ENCODE measurements at regions not wholly inside any gene's neighbourhood (a gene's known extent, or its start where the extent isn't known, plus 50 kb on each side); places are given as distances from the start of the nearest gene placed in this dataset.

GRCh38 chr13:57935965-57936364 lies 304.4 kb downstream of the PCDH17 start:
- DNase-seq (ENCODE audit: extremely low read depth, insufficient read length) = no peak
- TF ChIP-seq, protein P1, sequence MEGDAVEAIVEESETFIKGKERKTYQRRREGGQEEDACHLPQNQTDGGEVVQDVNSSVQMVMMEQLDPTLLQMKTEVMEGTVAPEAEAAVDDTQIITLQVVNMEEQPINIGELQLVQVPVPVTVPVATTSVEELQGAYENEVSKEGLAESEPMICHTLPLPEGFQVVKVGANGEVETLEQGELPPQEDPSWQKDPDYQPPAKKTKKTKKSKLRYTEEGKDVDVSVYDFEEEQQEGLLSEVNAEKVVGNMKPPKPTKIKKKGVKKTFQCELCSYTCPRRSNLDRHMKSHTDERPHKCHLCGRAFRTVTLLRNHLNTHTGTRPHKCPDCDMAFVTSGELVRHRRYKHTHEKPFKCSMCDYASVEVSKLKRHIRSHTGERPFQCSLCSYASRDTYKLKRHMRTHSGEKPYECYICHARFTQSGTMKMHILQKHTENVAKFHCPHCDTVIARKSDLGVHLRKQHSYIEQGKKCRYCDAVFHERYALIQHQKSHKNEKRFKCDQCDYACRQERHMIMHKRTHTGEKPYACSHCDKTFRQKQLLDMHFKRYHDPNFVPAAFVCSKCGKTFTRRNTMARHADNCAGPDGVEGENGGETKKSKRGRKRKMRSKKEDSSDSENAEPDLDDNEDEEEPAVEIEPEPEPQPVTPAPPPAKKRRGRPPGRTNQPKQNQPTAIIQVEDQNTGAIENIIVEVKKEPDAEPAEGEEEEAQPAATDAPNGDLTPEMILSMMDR (IDR thresholded peaks at IDR 0.05; ENCODE audit: insufficient read depth, low read length, poor library complexity, severe bottlenecking) = no peak
- Histone ChIP-seq H3K36me3 (ENCODE audit: control insufficient read depth, insufficient read depth, low read length) (no peaks in the 10 kb centered on the region), H3K27me3 (replicated peaks; ENCODE audit: control insufficient read depth, insufficient read depth, low read length) (no peaks in the 10 kb centered on the region), H3K4me3 (replicated peaks; ENCODE audit: low read depth, low read length) (no peak overlapping the region)

DNA sequence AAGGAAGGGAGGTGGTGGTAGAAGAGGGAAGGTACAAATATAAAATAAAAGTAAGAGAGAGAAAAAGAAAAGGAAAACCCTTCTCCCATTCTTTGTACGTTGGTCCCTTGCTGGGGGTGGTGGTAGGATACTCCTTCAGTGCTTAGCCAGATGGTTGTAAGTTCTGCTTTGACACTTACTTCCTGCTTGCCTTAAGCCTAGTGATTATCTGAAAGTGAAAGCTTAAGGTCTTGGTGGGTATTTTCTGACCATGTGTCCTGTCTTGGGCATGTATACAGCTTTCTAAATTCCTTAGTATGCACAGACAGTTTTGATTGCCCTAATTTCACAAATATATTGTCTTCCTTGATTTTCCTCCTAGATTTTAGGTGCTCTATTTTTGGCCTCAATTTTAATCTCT lies 314.8 kb downstream of the PCDH17 start:
- TF ChIP-seq, protein P1 (IDR thresholded peaks at IDR 0.05; ENCODE audit: insufficient read depth, low read length, poor library complexity, severe bottlenecking) = no peak
- no peak overlapping the region for H3K4me3 ChIP-seq (replicated peaks; ENCODE audit: low read depth, low read length)
- no peaks in the 10 kb centered on the region for H3K27me3 ChIP-seq (replicated peaks; ENCODE audit: control insufficient read depth, insufficient read depth, low read length)
- no peak for DNase-seq (ENCODE audit: extremely low read depth, insufficient read length)
- H3K36me3 ChIP-seq (ENCODE audit: control insufficient read depth, insufficient read depth, low read length) = no peaks in the 10 kb centered on the region

GRCh38 chr13:57948884-57949283 lies 317.3 kb downstream of the PCDH17 start:
- Histone ChIP-seq H3K27me3 (replicated peaks; ENCODE audit: control insufficient read depth, insufficient read depth, low read length) (no peaks in the 10 kb centered on the region), H3K4me3 (replicated peaks; ENCODE audit: low read depth, low read length) (no peak overlapping the region), H3K36me3 (ENCODE audit: control insufficient read depth, insufficient read depth, low read length) (no peaks in the 10 kb centered on the region)
- TF ChIP-seq, protein P1 (IDR thresholded peaks at IDR 0.05; ENCODE audit: insufficient read depth, low read length, poor library complexity, severe bottlenecking) = no peak
- DNase-seq (ENCODE audit: extremely low read depth, insufficient read length) = no peak

- TF ChIP-seq, protein P1 (IDR thresholded peaks at IDR 0.05; ENCODE audit: insufficient read depth, low read length, poor library complexity, severe bottlenecking) = no peak
- H3K36me3 ChIP-seq (ENCODE audit: control insufficient read depth, insufficient read depth, low read length) = no peaks in the 10 kb centered on the region
These were observed 338.4 kb downstream of the PCDH17 start for GRCh38 chr13:57969951-57970350.

GRCh38 chr13:57970404-57970803 lies 338.9 kb downstream of the PCDH17 start:
- TF ChIP-seq, protein P1 (IDR thresholded peaks at IDR 0.05; ENCODE audit: insufficient read depth, low read length, poor library complexity, severe bottlenecking) = no peak
- Histone ChIP-seq H3K27me3 (replicated peaks; ENCODE audit: control insufficient read depth, insufficient read depth, low read length) (no peaks in the 10 kb centered on the region), H3K36me3 (ENCODE audit: control insufficient read depth, insufficient read depth, low read length) (no peaks in the 10 kb centered on the region), H3K4me3 (replicated peaks; ENCODE audit: low read depth, low read length) (no peak overlapping the region)
- DNase-seq (ENCODE audit: extremely low read depth, insufficient read length) = no peak

More at GRCh38 chr13:57969951-57970350, 338.4 kb downstream of the PCDH17 start:
- no peak for DNase-seq (ENCODE audit: extremely low read depth, insufficient read length)
- no peaks in the 10 kb centered on the region for H3K27me3 ChIP-seq (replicated peaks; ENCODE audit: control insufficient read depth, insufficient read depth, low read length)
- H3K4me3 ChIP-seq (replicated peaks; ENCODE audit: low read depth, low read length) = no peak overlapping the region

DNA sequence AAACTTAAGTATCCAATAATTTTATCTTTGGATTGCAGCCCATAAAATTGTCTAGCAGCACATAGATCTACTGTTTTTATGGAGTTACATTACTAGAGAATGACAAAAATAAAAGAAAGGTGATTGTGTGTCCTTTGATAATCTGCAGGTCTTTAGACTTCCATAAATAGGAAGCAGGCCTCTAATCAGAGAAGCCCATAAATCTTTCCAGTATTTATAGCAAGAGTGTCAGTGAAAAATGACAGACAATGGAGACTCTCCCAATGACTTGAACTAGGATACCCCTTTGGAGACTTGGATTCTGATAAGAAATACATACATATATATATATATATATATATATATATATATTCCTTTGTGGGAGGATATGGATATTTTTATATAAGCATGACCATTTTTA lies 351.2 kb downstream of the PCDH17 start:
- TF ChIP-seq, protein P1 (IDR thresholded peaks at IDR 0.05; ENCODE audit: insufficient read depth, low read length, poor library complexity, severe bottlenecking) = no peak
- no peak overlapping the region for H3K4me3 ChIP-seq (replicated peaks; ENCODE audit: low read depth, low read length)
- no peaks in the 10 kb centered on the region for H3K36me3 ChIP-seq (ENCODE audit: control insufficient read depth, insufficient read depth, low read length)
- no peaks in the 10 kb centered on the region for H3K27me3 ChIP-seq (replicated peaks; ENCODE audit: control insufficient read depth, insufficient read depth, low read length)
- DNase-seq (ENCODE audit: extremely low read depth, insufficient read length) = no peak

All from GM06990 (cell line).